SK-N-SH (cell line): ENCODE measurements at regions not wholly inside any gene's neighbourhood (a gene's known extent, or its start where the extent isn't known, plus 50 kb on each side); places are given as distances from the start of the nearest gene placed in this dataset.

Source experiments
- CTCF ChIA-PET: fragments of 300-600, 350-600 bp; formaldehyde crosslinking; extraction: SDS; loops from one replicate; lab custom pipeline; 2021; lab: Yijun Ruan, JAX
- POLR2A ChIA-PET: fragments of 350-600 bp; sonication (Branson Sonifier 250); formaldehyde crosslinking; extraction: SDS; loops from one replicate; lab custom pipeline; 2020; ENCODE audit warnings: antibody characterized with exemption, inconsistent platforms; lab: Yijun Ruan, JAX
- DNase-seq: peaks from one replicate; pipeline ENCODE4 v3.0.0; 2012
- H2AFZ ChIP-seq: fragments of 200-600 bp; sonication (generic); 2 replicates; pipeline ENCODE4 v1.8.1; 2016; ENCODE audit warnings: antibody characterized with exemption, mild to moderate bottlenecking, low read depth
- H3F3A ChIP-seq: fragments of 200-600 bp; sonication (generic); replicated peaks from 2 replicates; pipeline ENCODE3; 2016; ENCODE audit warnings: antibody characterized with exemption, mild to moderate bottlenecking; ENCODE audit not compliant: insufficient read depth
- H3K27ac ChIP-seq, 2 experiments: fragments of 200-500 bp in 1 of 2; fragments of 200-600 bp in 1 of 2; sonication (Bioruptor generic) in 1 of 2; sonication (generic), shearing (Covaris generic) in 1 of 2; 2 replicates each; pipeline versions ENCODE4 v1.5.1 to v1.6.1; 2014 to 2016; ENCODE audit warnings: low read depth in 2 of 2, inconsistent platforms in 1 of 2, low read length in 1 of 2, mild to moderate bottlenecking in 1 of 2, mixed read lengths in 1 of 2
- H3K27me3 ChIP-seq: fragments of 200-600 bp; sonication (generic), shearing (Covaris generic); 2 replicates; pipeline ENCODE4 v1.6.1; 2016; ENCODE audit warnings: mixed run types; ENCODE audit not compliant: insufficient read depth
- H3K36me3 ChIP-seq, 2 experiments: fragments of 200-500 bp in 1 of 2; fragments of 200-600 bp in 1 of 2; sonication (Bioruptor generic) in 1 of 2; sonication (generic) in 1 of 2; replicated peaks in 1 of 2; 2 replicates each; pipeline versions ENCODE3 to v1.5.1; 2014 to 2016; ENCODE audit warnings: low read length in 1 of 2, mild to moderate bottlenecking in 1 of 2; ENCODE audit not compliant: insufficient read depth in 2 of 2, control insufficient read depth in 1 of 2
- H3K4me1 ChIP-seq, 2 experiments: fragments of 200-500 bp in 1 of 2; fragments of 200-600 bp in 1 of 2; sonication (Bioruptor generic) in 1 of 2; sonication (generic), shearing (Covaris generic) in 1 of 2; 2 replicates each; pipeline versions ENCODE4 v1.5.1 to v1.6.1; 2014 to 2016; ENCODE audit warnings: low read depth in 1 of 2, low read length in 1 of 2, mixed run types in 1 of 2; ENCODE audit not compliant: insufficient read depth in 2 of 2, control insufficient read depth in 1 of 2
- H3K4me2 ChIP-seq: fragments of 200-600 bp; sonication (generic), shearing (Covaris generic); 2 replicates; pipeline ENCODE4 v1.6.1; 2017; ENCODE audit warnings: mixed run types
- H3K4me3 ChIP-seq, 2 experiments: fragments of 200-500 bp in 1 of 2; fragments of 200-600 bp in 1 of 2; sonication (Bioruptor generic) in 1 of 2; sonication (generic), shearing (Covaris generic) in 1 of 2; 2 replicates each; pipeline versions ENCODE4 v1.5.1 to v1.8.1; 2014 to 2016; ENCODE audit warnings: low read depth in 2 of 2, inconsistent platforms in 1 of 2, low read length in 1 of 2, mild to moderate bottlenecking in 1 of 2, mixed read lengths in 1 of 2, moderate library complexity in 1 of 2
- H3K79me2 ChIP-seq: fragments of 200-600 bp; sonication (generic); 2 replicates; pipeline ENCODE4 v1.8.1; 2017; ENCODE audit warnings: mild to moderate bottlenecking; ENCODE audit not compliant: insufficient read depth
- H3K9ac ChIP-seq: fragments of 200-600 bp; sonication (generic); 2 replicates; pipeline ENCODE4 v1.6.1; 2017; ENCODE audit warnings: mixed run types
- H3K9me2 ChIP-seq: fragments of 200-600 bp; sonication (generic); 2 replicates; pipeline ENCODE4 v1.6.1; 2017; ENCODE audit warnings: mixed run types
- H3K9me3 ChIP-seq: fragments of 200-600 bp; sonication (generic); 2 replicates; pipeline ENCODE4 v1.6.1; 2017; ENCODE audit warnings: mixed run types, mild to moderate bottlenecking, moderate library complexity
- H4K20me1 ChIP-seq: fragments of 200-600 bp; sonication (generic); 2 replicates; pipeline ENCODE4 v1.6.1; 2017; ENCODE audit warnings: mild to moderate bottlenecking, mixed run types; ENCODE audit not compliant: insufficient read depth
- CTCF ChIP-seq: fragments of 200-600 bp; sonication (generic); IDR thresholded peaks from 2 replicates; pipeline ENCODE4 v1.6.1; 2017; ENCODE audit warnings: antibody characterized with exemption, mild to moderate bottlenecking, moderate library complexity
- EZH2phosphoT487 ChIP-seq: fragments of 200-600 bp; sonication (generic); IDR thresholded peaks from 2 replicates; pipeline ENCODE4 v1.6.1; 2017; ENCODE audit warnings: low read depth, mixed run types, mild to moderate bottlenecking, antibody characterized with exemption, moderate library complexity, borderline replicate concordance
- FOSL2 ChIP-seq: IDR thresholded peaks from 2 replicates; pipeline ENCODE4 v1.4.0; 2012; ENCODE audit warnings: low read depth, mild to moderate bottlenecking, moderate library complexity, borderline replicate concordance
- FOXJ3 ChIP-seq: sonication (generic); formaldehyde crosslinking; IDR thresholded peaks from 2 replicates; pipeline ENCODE4 v1.5.1; 2020; ENCODE audit warnings: mild to moderate bottlenecking, missing genetic modification reagents
- GABPA ChIP-seq: IDR thresholded peaks from 2 replicates; pipeline ENCODE4 v1.4.0; 2012; ENCODE audit warnings: low read depth, mild to moderate bottlenecking
- GATA2 ChIP-seq: sonication (generic); formaldehyde crosslinking; IDR thresholded peaks from 2 replicates; pipeline ENCODE4 v1.5.0; 2020; ENCODE audit warnings: mild to moderate bottlenecking, missing genetic modification reagents
- JUND ChIP-seq: IDR thresholded peaks from 2 replicates; pipeline ENCODE4 v1.4.0; 2012
- MAX ChIP-seq: IDR thresholded peaks from 2 replicates; pipeline ENCODE4 v1.4.0; 2012; ENCODE audit warnings: low read depth
- MEF2A ChIP-seq: IDR thresholded peaks from 2 replicates; pipeline ENCODE4 v1.4.0; 2012; ENCODE audit warnings: low read depth, borderline replicate concordance
- MXI1 ChIP-seq: IDR thresholded peaks from 2 replicates; pipeline ENCODE4 v1.6.1; 2012; ENCODE audit warnings: mild to moderate bottlenecking, low read depth, low read length, improper control_type of control experiment
- NFIC ChIP-seq: IDR thresholded peaks from 2 replicates; pipeline ENCODE4 v1.4.0; 2012; ENCODE audit warnings: borderline replicate concordance
- NRF1 ChIP-seq: IDR thresholded peaks from 2 replicates; pipeline ENCODE4 v1.6.1; 2012; ENCODE audit warnings: low read depth, mild to moderate bottlenecking, low read length
- RAD21 ChIP-seq: IDR thresholded peaks from 2 replicates; pipeline ENCODE4 v1.6.1; 2012; ENCODE audit warnings: mild to moderate bottlenecking, low read length
- RFX5 ChIP-seq: IDR thresholded peaks from 2 replicates; pipeline ENCODE4 v1.6.1; 2012; ENCODE audit warnings: mild to moderate bottlenecking, improper control_type of control experiment, low read length
- RXRA ChIP-seq: IDR thresholded peaks from 2 replicates; pipeline ENCODE4 v1.4.0; 2012; ENCODE audit warnings: low read depth, mild to moderate bottlenecking, borderline replicate concordance
- SIN3A ChIP-seq: IDR thresholded peaks from 2 replicates; pipeline ENCODE4 v1.6.1; 2012; ENCODE audit warnings: low read depth, mild to moderate bottlenecking, low read length, moderate library complexity, borderline replicate concordance
- SMC3 ChIP-seq: IDR thresholded peaks from 2 replicates; pipeline ENCODE4 v1.6.1; 2012; ENCODE audit warnings: low read depth, low read length, improper control_type of control experiment
- TEAD4 ChIP-seq: IDR thresholded peaks from 2 replicates; pipeline ENCODE4 v1.4.0; 2012; ENCODE audit warnings: mild to moderate bottlenecking, borderline replicate concordance; ENCODE audit not compliant: insufficient read depth
- WGBS: methylation state at CpG from one replicate; pipeline ENCODE4 v1.1.6; 2017; ENCODE audit warnings: low lambda C conversion rate; 5-methylcytosine and 5-hydroxymethylcytosine counted together
- TF ChIP-seq, protein P1 (sequence below): fragments of 150-350 bp; IDR thresholded peaks from 2 replicates; pipeline ENCODE4 v1.6.1; 2017; ENCODE audit warnings: antibody characterized with exemption, low read length, low read depth, borderline replicate concordance
- TF ChIP-seq, protein P2 (sequence below): fragments of 150-350 bp; IDR thresholded peaks from 2 replicates; pipeline ENCODE4 v1.6.1; 2016; ENCODE audit warnings: mild to moderate bottlenecking, low read depth, low read length

DNA sequence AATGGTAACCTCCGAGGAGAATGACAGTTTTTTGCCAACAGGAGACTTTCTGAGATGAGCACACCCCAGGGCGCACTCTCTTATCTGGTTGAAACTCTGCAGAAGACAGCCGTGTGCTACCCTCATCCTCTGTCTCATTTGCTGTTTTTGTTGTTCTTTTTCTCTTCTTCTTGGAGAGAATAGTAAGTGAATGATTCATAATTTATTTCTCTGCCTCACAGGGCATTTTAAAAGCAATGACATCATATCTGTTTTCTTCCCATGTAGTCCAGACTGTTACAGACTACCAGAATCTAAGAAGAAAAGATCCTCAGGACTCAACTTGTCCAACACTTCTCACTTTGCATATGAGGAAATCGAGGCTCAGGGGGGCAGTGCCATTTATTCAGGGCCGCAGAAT, 771.1 kb upstream of the GRM7 start:
- Histone ChIP-seq H3K9me3 (no peaks in the 10 kb centered on the region), H3K4me3 (no peak overlapping the region), H3K79me2 (no peaks in the 10 kb centered on the region), H3K27me3 (no peaks in the 10 kb centered on the region), H3K9ac (no peak overlapping the region), H3F3A (no peaks in the 10 kb centered on the region), H3K4me1 (no peaks in the 10 kb centered on the region), H3K9me2 (no peaks in the 10 kb centered on the region), H2AFZ (no peak overlapping the region), H3K36me3 (no peaks in the 10 kb centered on the region), H3K27ac (no peak overlapping the region), H3K4me2 (no peak overlapping the region), H4K20me1 (no peaks in the 10 kb centered on the region)
- WGBS, result 3% methylated on average over 5 of the region's 5 CpGs
- CTCF ChIA-PET, result no interaction called here
- TF ChIP-seq, protein P1, sequence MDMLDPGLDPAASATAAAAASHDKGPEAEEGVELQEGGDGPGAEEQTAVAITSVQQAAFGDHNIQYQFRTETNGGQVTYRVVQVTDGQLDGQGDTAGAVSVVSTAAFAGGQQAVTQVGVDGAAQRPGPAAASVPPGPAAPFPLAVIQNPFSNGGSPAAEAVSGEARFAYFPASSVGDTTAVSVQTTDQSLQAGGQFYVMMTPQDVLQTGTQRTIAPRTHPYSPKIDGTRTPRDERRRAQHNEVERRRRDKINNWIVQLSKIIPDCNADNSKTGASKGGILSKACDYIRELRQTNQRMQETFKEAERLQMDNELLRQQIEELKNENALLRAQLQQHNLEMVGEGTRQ, result no peak
- TF ChIP-seq NRF1, result no peak
- TF ChIP-seq JUND, result no peak
- no peak for TF ChIP-seq TEAD4
- TF ChIP-seq SMC3, result no peak
- TF ChIP-seq SIN3A, result no peak
- TF ChIP-seq MXI1, result no peak
- TF ChIP-seq GABPA, result no peak
- TF ChIP-seq RFX5, result no peak
- no peak for TF ChIP-seq EZH2phosphoT487
- TF ChIP-seq MEF2A, result no peak
- no peak for TF ChIP-seq GATA2
- no peak for TF ChIP-seq FOXJ3
- no peak for TF ChIP-seq RXRA
- no peak for TF ChIP-seq FOSL2
- TF ChIP-seq MAX, result no peak
- no peak for TF ChIP-seq RAD21
- TF ChIP-seq CTCF, result no peak
- no peak for TF ChIP-seq NFIC
- POLR2A ChIA-PET, result no interaction called here
- no peak for DNase-seq

GRCh38 chr3:6091262-6091661, 769.7 kb upstream of the GRM7 start:
- CTCF ChIA-PET, result no interaction called here

More at GRCh38 chr3:6091262-6091661, 769.7 kb upstream of the GRM7 start:
- H3K4me2 ChIP-seq, result no peak overlapping the region
- no peaks in the 10 kb centered on the region for H3F3A ChIP-seq
- no peak overlapping the region for H3K4me3 ChIP-seq
- no peaks in the 10 kb centered on the region for H3K9me2 ChIP-seq
- no peaks in the 10 kb centered on the region for H4K20me1 ChIP-seq
- no peak for TF ChIP-seq RAD21
- TF ChIP-seq, protein P2, sequence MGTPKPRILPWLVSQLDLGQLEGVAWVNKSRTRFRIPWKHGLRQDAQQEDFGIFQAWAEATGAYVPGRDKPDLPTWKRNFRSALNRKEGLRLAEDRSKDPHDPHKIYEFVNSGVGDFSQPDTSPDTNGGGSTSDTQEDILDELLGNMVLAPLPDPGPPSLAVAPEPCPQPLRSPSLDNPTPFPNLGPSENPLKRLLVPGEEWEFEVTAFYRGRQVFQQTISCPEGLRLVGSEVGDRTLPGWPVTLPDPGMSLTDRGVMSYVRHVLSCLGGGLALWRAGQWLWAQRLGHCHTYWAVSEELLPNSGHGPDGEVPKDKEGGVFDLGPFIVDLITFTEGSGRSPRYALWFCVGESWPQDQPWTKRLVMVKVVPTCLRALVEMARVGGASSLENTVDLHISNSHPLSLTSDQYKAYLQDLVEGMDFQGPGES, result no peak
- TF ChIP-seq, protein P1, result no peak
- H3K27ac ChIP-seq, result no peak overlapping the region
- 14% methylated on average over 3 of the region's 3 CpGs for WGBS
- no peak overlapping the region for H2AFZ ChIP-seq
- no peaks in the 10 kb centered on the region for H3K36me3 ChIP-seq
- POLR2A ChIA-PET, result no interaction called here
- H3K4me1 ChIP-seq, result no peaks in the 10 kb centered on the region
- no peak for DNase-seq
- H3K79me2 ChIP-seq, result no peaks in the 10 kb centered on the region
- no peaks in the 10 kb centered on the region for H3K27me3 ChIP-seq
- H3K9me3 ChIP-seq, result no peaks in the 10 kb centered on the region
- no peak overlapping the region for H3K9ac ChIP-seq
